IPS-NIHi7 (cell line): ENCODE measurements at regions not wholly inside any gene's neighbourhood (a gene's known extent, or its start where the extent isn't known, plus 50 kb on each side); places are given as distances from the start of the nearest gene placed in this dataset.

ENCODE experiments used
- DNase-seq: peaks from one replicate; pipeline ENCODE4 v3.0.0; 2012; ENCODE audit warnings: mixed read lengths; ENCODE audit errors: extremely low spot score

DNA sequence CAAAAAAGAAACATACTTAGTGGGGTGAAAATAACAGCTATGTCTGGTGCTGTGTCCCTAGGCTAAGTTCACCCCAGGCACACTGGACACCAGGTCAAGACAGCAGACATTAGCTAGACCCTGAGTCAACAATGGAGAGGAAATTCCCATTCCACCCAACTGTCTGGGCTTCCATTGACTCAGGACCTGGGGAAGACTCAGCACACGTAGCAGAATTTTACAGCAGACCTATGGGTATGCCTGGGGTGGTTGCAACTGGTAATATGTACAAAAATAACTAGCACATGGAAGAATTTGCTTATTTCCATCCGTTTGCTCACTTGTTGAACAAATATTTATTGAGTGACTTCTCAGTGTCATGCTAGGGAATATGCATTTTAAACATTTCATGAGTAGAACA, 117.0 kb downstream of the GAS1 start:
- no peak for DNase-seq

GRCh38 chr9:86829496-86830046, 117.7 kb downstream of the GAS1 start:
- no peak for DNase-seq

DNA sequence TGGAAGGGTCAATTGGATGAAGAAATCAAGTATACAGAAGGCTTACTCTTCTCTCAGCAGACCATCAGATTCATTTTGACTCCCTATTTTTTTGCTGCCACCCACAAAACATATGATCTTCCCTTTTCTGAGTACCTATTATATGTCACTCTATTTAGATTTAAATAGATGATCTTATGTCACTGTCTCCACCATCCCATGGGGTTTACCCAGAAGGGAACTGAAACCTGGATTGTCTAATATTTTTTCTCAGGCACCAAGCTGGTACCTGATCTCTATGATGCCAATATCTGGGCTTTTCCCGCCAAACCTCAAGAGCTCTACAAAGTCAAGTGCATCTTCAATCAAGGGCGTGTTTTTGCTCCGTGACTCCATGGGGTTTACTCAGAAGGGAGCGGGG, 118.7 kb downstream of the GAS1 start:
- no peak for DNase-seq

- no peak for DNase-seq
Observed at GRCh38 chr9:86827893-86828292, 119.4 kb downstream of the GAS1 start.

DNA sequence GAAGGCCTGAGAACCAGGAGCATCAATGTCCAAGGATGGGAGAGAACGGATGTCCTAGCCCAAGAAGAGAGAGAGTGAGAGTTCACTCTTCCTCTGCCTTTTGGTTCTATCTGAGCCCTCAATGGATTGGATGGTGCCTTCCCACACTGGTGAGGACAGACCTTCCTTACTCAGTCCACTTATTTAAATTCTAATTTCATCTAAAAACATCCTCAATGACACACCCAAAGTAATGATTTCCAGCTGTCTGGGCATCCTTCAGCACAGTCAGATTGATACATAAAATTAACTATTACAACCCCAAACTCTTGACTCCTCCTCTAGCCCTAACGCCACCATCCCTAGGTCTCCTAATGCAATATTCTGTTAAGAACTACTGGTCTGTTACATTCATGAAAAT, 122.0 kb downstream of the GAS1 start:
- no peak for DNase-seq

- no peak for DNase-seq
Observed at GRCh38 chr9:86822006-86822801, 125.1 kb downstream of the GAS1 start.

GRCh38 chr9:86821006-86821845, 126.1 kb downstream of the GAS1 start:
- no peak for DNase-seq

GRCh38 chr9:86819552-86819951, 127.8 kb downstream of the GAS1 start:
- no peak for DNase-seq

DNA sequence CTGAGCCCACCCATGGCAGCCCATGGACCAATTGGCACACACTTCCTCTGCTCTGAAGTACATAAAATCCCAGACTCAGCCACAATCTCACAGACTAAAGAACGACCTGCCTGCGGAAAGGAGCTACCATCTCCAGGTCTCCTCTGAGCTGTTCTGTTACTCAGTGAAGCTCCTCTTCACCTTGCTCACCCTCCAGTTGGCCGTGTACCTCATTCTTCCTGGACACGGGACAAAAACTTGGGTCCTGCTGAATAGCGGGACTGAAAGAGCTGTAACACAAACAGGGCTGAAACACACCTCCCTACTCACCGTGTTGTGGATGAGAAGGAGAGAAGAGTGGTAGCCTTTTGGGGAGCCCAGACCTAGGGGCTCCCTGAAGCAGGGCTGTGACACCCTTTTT, 128.7 kb downstream of the GAS1 start:
- no peak for DNase-seq

GRCh38 chr9:86816868-86817267, 130.4 kb downstream of the GAS1 start:
- no peak for DNase-seq

DNA sequence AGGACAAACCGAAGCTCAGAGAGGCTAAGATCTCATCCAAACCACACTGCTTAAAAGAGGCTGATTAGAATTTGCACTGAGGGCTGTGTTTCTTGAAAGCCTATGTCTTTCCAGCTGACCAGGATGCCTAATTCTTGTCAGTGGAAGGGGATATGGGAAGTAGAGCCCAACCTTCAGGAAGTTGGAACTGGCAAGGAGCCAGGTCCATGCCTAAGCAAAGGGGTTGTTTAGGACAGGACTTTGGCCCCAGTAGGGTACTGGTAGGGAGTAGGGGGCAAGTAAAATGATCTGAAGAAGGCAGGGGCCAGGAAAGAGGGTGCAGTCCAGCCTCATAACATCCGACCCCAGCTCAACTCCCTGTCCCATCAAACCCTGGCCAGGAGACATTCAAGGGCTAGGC, 130.9 kb downstream of the GAS1 start:
- DNase-seq, result no peak

- DNase-seq, result no peak
Observed at GRCh38 chr9:86812616-86813015, 134.7 kb downstream of the GAS1 start.

DNA sequence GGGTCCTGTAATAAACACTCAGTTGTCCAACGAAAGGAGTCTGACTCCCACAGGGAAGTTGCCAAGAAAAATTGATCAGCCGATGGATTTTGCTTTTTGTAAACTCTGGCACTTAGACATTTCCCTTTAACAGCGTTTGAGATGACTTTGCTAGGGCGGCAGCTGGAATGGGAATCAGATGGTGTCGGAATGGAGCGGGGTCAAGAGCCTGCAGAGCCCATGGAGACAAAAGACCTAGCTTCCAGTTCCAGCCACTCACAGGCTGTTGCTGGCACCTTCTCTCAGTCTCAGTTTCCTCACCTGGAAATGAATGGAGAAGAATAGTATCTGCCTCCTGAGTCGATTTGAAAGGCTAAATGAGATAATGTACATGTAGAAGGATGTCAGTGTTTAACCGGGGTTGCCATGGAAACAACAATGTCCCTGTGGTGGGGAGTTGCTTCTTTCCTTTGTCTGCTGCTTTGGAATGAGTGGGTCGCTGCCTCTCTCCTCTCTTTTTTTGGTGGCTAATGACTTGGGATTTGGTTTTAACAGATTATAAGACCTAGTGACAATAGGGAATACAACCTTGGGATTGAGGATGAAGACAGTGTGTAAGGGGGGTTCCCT, 137.4 kb downstream of the GAS1 start:
- no peak for DNase-seq

DNA sequence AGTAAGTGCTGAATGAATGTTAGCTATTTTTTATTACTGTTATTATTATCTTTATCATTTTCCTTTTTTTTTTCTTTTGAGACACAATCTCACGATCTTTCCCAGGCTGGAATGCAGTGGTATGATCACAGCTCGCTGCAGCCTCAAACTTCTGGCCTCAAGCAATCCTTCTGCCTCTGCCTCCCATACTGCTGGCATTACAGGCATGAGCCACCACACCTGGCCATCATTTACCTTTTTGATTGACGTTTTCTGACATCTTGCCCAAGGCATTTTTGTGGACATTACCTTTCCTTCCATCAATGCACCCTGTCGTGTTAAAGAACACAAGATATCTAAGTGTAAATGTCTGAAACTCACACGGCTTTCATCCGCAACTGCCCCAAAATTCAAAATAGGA, 138.2 kb downstream of the GAS1 start:
- DNase-seq, result no peak

GRCh38 chr9:86807367-86807976, 139.8 kb downstream of the GAS1 start:
- DNase-seq, result peak; percentile 34

GRCh38 chr9:86804011-86804410, 143.3 kb downstream of the GAS1 start:
- no peak for DNase-seq

GRCh38 chr9:86802900-86803673, 144.2 kb downstream of the GAS1 start:
- no peak for DNase-seq

DNA sequence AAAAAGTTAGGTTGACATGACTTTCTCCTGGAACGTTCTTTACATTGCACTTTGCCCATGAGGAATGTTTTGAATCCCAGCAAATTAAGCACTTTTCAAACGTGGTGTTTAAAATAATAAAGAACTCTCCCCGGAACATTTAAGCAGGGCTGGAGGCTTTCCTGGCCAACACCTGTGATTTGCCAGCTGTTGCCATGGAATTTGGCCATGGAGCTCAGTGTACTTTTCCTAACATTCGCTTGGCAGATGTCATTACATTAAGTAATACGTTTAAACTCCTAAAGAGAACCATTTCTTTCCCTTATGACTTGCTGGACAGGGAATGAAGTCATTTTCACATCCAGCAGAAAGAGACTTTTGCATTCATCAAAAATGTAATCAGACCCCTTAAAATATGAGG, 146.1 kb downstream of the GAS1 start:
- DNase-seq, result no peak

GRCh38 chr9:86800681-86801080, 146.6 kb downstream of the GAS1 start:
- no peak for DNase-seq

DNA sequence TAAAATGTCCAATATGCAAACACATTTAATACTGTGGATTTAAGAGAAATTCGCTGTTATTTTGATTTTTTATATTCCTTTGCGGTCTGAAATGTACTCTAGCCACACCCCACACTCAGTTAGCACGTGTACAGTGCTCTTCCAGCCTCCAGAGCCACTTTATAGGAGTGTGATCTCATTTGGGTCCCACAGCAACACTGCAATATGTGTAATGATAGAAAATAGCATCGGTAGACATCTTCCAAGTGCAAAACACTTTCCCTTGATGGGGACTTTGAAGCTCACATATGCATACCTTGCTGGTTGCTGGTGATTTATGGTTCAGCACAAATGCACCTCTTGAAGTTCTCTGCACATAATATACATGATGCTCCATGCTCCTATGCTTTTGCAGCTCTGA, 148.3 kb downstream of the GAS1 start:
- no peak for DNase-seq

GRCh38 chr9:86796666-86797065, 150.6 kb downstream of the GAS1 start:
- no peak for DNase-seq
